ENCODE measurements at regions not wholly inside any gene's neighbourhood (a gene's known extent, or its start where the extent isn't known, plus 50 kb on each side); places are given as distances from the start of the nearest gene placed in this dataset.

GRCh38 chr11:57103899-57104605, 77.7 kb upstream of the LRRC55 start:
- peaks cover 7 to 9% of the 10 kb centered on the region in 2 donors for H3K27me3 Mint-ChIP-seq (ENCODE audit: low read depth in 2 of 2)
- H3K9me3 ChIP-seq (ENCODE audit: control insufficient read depth, insufficient read depth, low read length), result no peaks in the 10 kb centered on the region

GRCh38 chr11:57109331-57109730, 72.4 kb upstream of the LRRC55 start:
- Mint-ChIP-seq H3K4me1 (no peaks in the 10 kb centered on the region), H3K27ac (no peak overlapping the region), H3K27me3 (ENCODE audit: low read depth in 2 of 2) (peaks cover 0 to 11% of the 10 kb centered on the region in 2 donors), H3K36me3 (no peaks in the 10 kb centered on the region), H3K4me3 (no peak overlapping the region), H3K9me3 (peaks cover 0 to 4% of the 10 kb centered on the region in 2 donors)
- Histone ChIP-seq H3K27ac (ENCODE audit: low read length) (no peak overlapping the region), H3K4me1 (ENCODE audit: control insufficient read depth, insufficient read depth, low read length) (no peaks in the 10 kb centered on the region), H3K36me3 (ENCODE audit: control insufficient read depth, insufficient read depth, low read length) (no peaks in the 10 kb centered on the region), H3K4me3 (ENCODE audit: low read length) (no peak overlapping the region), H3K27me3 (ENCODE audit: control insufficient read depth, insufficient read depth, low read length) (peaks cover 2% of the 10 kb centered on the region), H3K9me3 (ENCODE audit: control insufficient read depth, insufficient read depth, low read length) (no peaks in the 10 kb centered on the region)
- no peak for ATAC-seq
- WGBS (ENCODE audit: insufficient coverage), result 99% methylated on average over 3 of the region's 3 CpGs
- intact Hi-C loops (cut with micrococcal nuclease), result no loop called here
- no peak for TF ChIP-seq CTCF (IDR thresholded peaks at IDR 0.05)
- DNase-seq, result no peak

More at GRCh38 chr11:57103899-57104605, 77.7 kb upstream of the LRRC55 start:
- Histone ChIP-seq H3K4me1 (ENCODE audit: control insufficient read depth, insufficient read depth, low read length) (no peaks in the 10 kb centered on the region), H3K27me3 (ENCODE audit: control insufficient read depth, insufficient read depth, low read length) (no peaks in the 10 kb centered on the region), H3K4me3 (ENCODE audit: low read length) (no peak overlapping the region), H3K36me3 (ENCODE audit: control insufficient read depth, insufficient read depth, low read length) (no peaks in the 10 kb centered on the region), H3K27ac (ENCODE audit: low read length) (no peak overlapping the region)
- H3K9me3 Mint-ChIP-seq, result peaks cover 0 to 6% of the 10 kb centered on the region in 2 donors
- 83% methylated on average over 6 of the region's 6 CpGs for WGBS (ENCODE audit: insufficient coverage)
- intact Hi-C loops (cut with micrococcal nuclease), result no loop called here
- ATAC-seq, result no peak
- no peak overlapping the region for H3K4me3 Mint-ChIP-seq
- no peaks in the 10 kb centered on the region for H3K36me3 Mint-ChIP-seq
- DNase-seq, result no peak
- TF ChIP-seq CTCF (IDR thresholded peaks at IDR 0.05), result no peak
- H3K4me1 Mint-ChIP-seq, result no peaks in the 10 kb centered on the region
- no peak overlapping the region for H3K27ac Mint-ChIP-seq

- H3K4me3 ChIP-seq (ENCODE audit: low read length), result no peak overlapping the region
- no peaks in the 10 kb centered on the region for H3K9me3 ChIP-seq (ENCODE audit: control insufficient read depth, insufficient read depth, low read length)
- no peaks in the 10 kb centered on the region for H3K36me3 ChIP-seq (ENCODE audit: control insufficient read depth, insufficient read depth, low read length)
- intact Hi-C loops (cut with micrococcal nuclease), result no loop called here
- DNase-seq (no peak), ATAC-seq (no peak)
- H3K27me3 ChIP-seq (ENCODE audit: control insufficient read depth, insufficient read depth, low read length), result peaks cover 2% of the 10 kb centered on the region
- Mint-ChIP-seq H3K27me3 (ENCODE audit: low read depth in 2 of 2) (peaks cover 7 to 12% of the 10 kb centered on the region in 2 donors), H3K36me3 (no peaks in the 10 kb centered on the region), H3K4me3 (no peak overlapping the region), H3K4me1 (no peaks in the 10 kb centered on the region), H3K9me3 (peaks cover 2 to 4% of the 10 kb centered on the region in 2 donors), H3K27ac (no peak overlapping the region)
- TF ChIP-seq CTCF (IDR thresholded peaks at IDR 0.05), result no peak
- no CpG with 5 or more reads among the region's 2 CpGs for WGBS (ENCODE audit: insufficient coverage)
- no peaks in the 10 kb centered on the region for H3K4me1 ChIP-seq (ENCODE audit: control insufficient read depth, insufficient read depth, low read length)
- no peak overlapping the region for H3K27ac ChIP-seq (ENCODE audit: low read length)
Measured at GRCh38 chr11:57111619-57112018, 70.1 kb upstream of the LRRC55 start.

- no peaks in the 10 kb centered on the region for H3K36me3 ChIP-seq (ENCODE audit: control insufficient read depth, insufficient read depth, low read length)
- no peak overlapping the region for H3K27ac ChIP-seq (ENCODE audit: low read length)
- Mint-ChIP-seq H3K27ac (no peak overlapping the region), H3K4me1 (no peaks in the 10 kb centered on the region), H3K9me3 (peaks cover 0 to 2% of the 10 kb centered on the region in 2 donors), H3K36me3 (no peaks in the 10 kb centered on the region), H3K27me3 (ENCODE audit: low read depth in 2 of 2) (peaks cover 7 to 11% of the 10 kb centered on the region in 2 donors), H3K4me3 (no peak overlapping the region)
- H3K27me3 ChIP-seq (ENCODE audit: control insufficient read depth, insufficient read depth, low read length), result no peaks in the 10 kb centered on the region
- H3K4me1 ChIP-seq (ENCODE audit: control insufficient read depth, insufficient read depth, low read length), result no peaks in the 10 kb centered on the region
- TF ChIP-seq CTCF (IDR thresholded peaks at IDR 0.05), result no peak
- H3K4me3 ChIP-seq (ENCODE audit: low read length), result no peak overlapping the region
- peak in 1 of 2 donors; percentile 9 for DNase-seq
- WGBS (ENCODE audit: insufficient coverage), result 43% methylated on average over 5 of the region's 5 CpGs
- intact Hi-C loops (cut with micrococcal nuclease), result loop anchor here (1.0 kb wide), 1 partner anchor 133 kb away; no protein-coding TSS in a partner anchor
- no peaks in the 10 kb centered on the region for H3K9me3 ChIP-seq (ENCODE audit: control insufficient read depth, insufficient read depth, low read length)
- ATAC-seq, result no peak
Measured at GRCh38 chr11:57116654-57117053, 65.1 kb upstream of the LRRC55 start.

All from natural killer cell (primary cell).